ENCODE measurements at regions not wholly inside any gene's neighbourhood (a gene's known extent, or its start where the extent isn't known, plus 50 kb on each side); places are given as distances from the start of the nearest gene placed in this dataset.

DNA sequence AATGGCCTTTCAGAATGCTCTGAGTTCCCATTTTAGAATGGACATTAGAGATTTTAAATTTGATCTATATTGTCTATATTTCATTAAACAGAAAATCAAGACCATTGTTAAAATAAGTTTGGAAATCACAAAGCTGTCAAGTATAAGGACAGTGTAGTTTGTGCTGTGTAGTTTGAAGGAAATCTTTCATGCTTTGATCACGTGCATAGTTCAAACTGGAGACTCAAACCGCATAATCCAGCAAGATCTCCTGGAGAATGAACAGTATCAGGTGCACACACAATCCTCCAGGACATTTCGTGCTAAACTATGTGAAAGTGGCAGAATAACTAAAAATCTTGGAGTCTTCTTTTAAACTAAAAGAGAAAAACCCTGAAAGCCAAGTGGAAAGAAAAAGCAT lies 60.8 kb upstream of the TBXT start:
- POLR2A ChIA-PET: no interaction called here
- ATAC-seq (ENCODE audit: poor library complexity): no peak

DNA sequence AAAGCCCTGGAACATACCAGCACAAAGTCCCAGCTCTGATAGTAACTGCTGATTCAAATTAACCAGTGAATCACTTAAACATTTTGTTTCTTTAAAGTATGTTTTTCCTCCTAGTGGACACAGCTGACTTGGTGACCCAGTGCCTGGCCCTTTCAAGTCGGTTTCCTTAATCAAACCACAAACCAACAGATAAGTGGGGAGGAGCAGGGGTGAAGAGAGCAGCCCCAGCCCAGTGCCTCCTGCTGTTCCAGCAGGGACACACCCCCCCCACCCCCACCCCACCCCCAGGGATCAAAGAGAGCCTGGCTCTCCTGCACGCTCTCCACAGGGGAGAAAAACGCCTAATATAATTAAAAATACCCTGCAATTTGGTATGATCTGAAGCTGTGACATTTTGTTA lies 55.4 kb upstream of the TBXT start:
- H3K36me3 ChIP-seq (ENCODE audit: insufficient read depth, low read length): no peaks in the 10 kb centered on the region
- ChIA-PET CTCF (no interaction called here), POLR2A (no interaction called here)
- ATAC-seq (ENCODE audit: poor library complexity): no peak
- Mint-ChIP-seq H3K27me3 (peaks cover 53% of the 10 kb centered on the region), H3K27ac (no peak overlapping the region), H3K36me3 (ENCODE audit: low read depth) (no peaks in the 10 kb centered on the region), H3K4me3 (no peak overlapping the region), H3K9me3 (no peaks in the 10 kb centered on the region), H3K4me1 (ENCODE audit: low read depth) (no peaks in the 10 kb centered on the region)
- no peak overlapping the region for H3K27ac ChIP-seq (ENCODE audit: low read depth in 1 of 2, low read length in 2 of 2)
- peaks cover 0 to 5% of the 10 kb centered on the region in 2 experiments for H3K9me3 ChIP-seq (ENCODE audit: control insufficient read depth in 1 of 2, insufficient read depth in 1 of 2, low read length in 2 of 2)
- intact Hi-C loops (cut with DNase I, micrococcal nuclease): no loop called here
- H3K4me1 ChIP-seq (ENCODE audit: insufficient read depth, low read length): peaks cover 11% of the 10 kb centered on the region
- TF ChIP-seq, protein P1, sequence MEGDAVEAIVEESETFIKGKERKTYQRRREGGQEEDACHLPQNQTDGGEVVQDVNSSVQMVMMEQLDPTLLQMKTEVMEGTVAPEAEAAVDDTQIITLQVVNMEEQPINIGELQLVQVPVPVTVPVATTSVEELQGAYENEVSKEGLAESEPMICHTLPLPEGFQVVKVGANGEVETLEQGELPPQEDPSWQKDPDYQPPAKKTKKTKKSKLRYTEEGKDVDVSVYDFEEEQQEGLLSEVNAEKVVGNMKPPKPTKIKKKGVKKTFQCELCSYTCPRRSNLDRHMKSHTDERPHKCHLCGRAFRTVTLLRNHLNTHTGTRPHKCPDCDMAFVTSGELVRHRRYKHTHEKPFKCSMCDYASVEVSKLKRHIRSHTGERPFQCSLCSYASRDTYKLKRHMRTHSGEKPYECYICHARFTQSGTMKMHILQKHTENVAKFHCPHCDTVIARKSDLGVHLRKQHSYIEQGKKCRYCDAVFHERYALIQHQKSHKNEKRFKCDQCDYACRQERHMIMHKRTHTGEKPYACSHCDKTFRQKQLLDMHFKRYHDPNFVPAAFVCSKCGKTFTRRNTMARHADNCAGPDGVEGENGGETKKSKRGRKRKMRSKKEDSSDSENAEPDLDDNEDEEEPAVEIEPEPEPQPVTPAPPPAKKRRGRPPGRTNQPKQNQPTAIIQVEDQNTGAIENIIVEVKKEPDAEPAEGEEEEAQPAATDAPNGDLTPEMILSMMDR (IDR thresholded peaks at IDR 0.05): no peak
- H3K4me3 ChIP-seq (ENCODE audit: low read length): no peak overlapping the region
- H3K27me3 ChIP-seq (ENCODE audit: control insufficient read depth in 1 of 2, insufficient read depth in 2 of 2, low read length in 2 of 2): peaks cover 13 to 16% of the 10 kb centered on the region in 2 experiments
- DNase-seq: no peak

More for the DNA sequence above, 60.8 kb upstream of the TBXT start:
- DNase-seq: no peak
- Mint-ChIP-seq H3K27me3 (peaks cover 61% of the 10 kb centered on the region), H3K4me3 (no peak overlapping the region), H3K27ac (no peak overlapping the region), H3K36me3 (ENCODE audit: low read depth) (no peaks in the 10 kb centered on the region), H3K9me3 (no peaks in the 10 kb centered on the region), H3K4me1 (ENCODE audit: low read depth) (peaks cover 8% of the 10 kb centered on the region)
- no peak overlapping the region for H3K4me3 ChIP-seq (ENCODE audit: low read length)
- intact Hi-C loops (cut with DNase I, micrococcal nuclease): no loop called here
- no peak overlapping the region for H3K27ac ChIP-seq (ENCODE audit: low read depth in 1 of 2, low read length in 2 of 2)
- peaks cover 11% of the 10 kb centered on the region for H3K4me1 ChIP-seq (ENCODE audit: insufficient read depth, low read length)
- H3K27me3 ChIP-seq (ENCODE audit: control insufficient read depth in 1 of 2, insufficient read depth in 2 of 2, low read length in 2 of 2): peaks cover 16% of the 10 kb centered on the region in 2 experiments
- peaks cover 0 to 5% of the 10 kb centered on the region in 2 experiments for H3K9me3 ChIP-seq (ENCODE audit: control insufficient read depth in 1 of 2, insufficient read depth in 1 of 2, low read length in 2 of 2)
- CTCF ChIA-PET: no interaction called here
- H3K36me3 ChIP-seq (ENCODE audit: insufficient read depth, low read length): no peaks in the 10 kb centered on the region
- TF ChIP-seq, protein P1 (IDR thresholded peaks at IDR 0.05): no peak

DNA sequence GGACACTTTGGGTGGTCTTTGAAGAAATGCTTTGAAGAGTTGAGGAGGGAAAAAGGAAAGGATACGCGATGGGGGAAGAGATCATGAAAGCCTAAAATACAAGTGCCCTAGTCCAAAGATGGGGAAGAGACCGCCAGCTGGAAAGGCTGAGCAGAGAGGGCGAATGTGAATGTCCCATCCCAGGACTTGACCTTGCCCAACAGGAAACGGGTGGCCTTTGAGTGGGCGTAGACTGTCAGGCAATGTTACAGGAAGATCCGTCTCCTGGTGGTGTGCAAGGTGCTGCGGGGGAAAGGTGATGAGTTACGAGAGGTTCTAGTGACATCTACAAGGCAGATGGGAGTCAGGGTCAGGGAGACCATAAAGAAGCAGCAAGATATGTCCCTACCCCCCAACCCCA lies 55.0 kb upstream of the TBXT start:
- H3K27ac ChIP-seq (ENCODE audit: low read depth in 1 of 2, low read length in 2 of 2): no peak overlapping the region
- no peak overlapping the region for H3K4me3 Mint-ChIP-seq
- no peaks in the 10 kb centered on the region for H3K4me1 Mint-ChIP-seq (ENCODE audit: low read depth)
- CTCF ChIA-PET: no interaction called here
- intact Hi-C loops (cut with DNase I, micrococcal nuclease): no loop called here
- peaks cover 50% of the 10 kb centered on the region for H3K27me3 Mint-ChIP-seq
- no peak overlapping the region for H3K4me3 ChIP-seq (ENCODE audit: low read length)
- peaks cover 0 to 5% of the 10 kb centered on the region in 2 experiments for H3K9me3 ChIP-seq (ENCODE audit: control insufficient read depth in 1 of 2, insufficient read depth in 1 of 2, low read length in 2 of 2)
- POLR2A ChIA-PET: no interaction called here
- no peak overlapping the region for H3K27ac Mint-ChIP-seq
- no peaks in the 10 kb centered on the region for H3K36me3 ChIP-seq (ENCODE audit: insufficient read depth, low read length)
- TF ChIP-seq, protein P1 (IDR thresholded peaks at IDR 0.05): no peak
- no peak for ATAC-seq (ENCODE audit: poor library complexity)
- peaks cover 13% of the 10 kb centered on the region in 2 experiments for H3K27me3 ChIP-seq (ENCODE audit: control insufficient read depth in 1 of 2, insufficient read depth in 2 of 2, low read length in 2 of 2)
- DNase-seq: no peak
- peaks cover 11% of the 10 kb centered on the region for H3K4me1 ChIP-seq (ENCODE audit: insufficient read depth, low read length)
- no peaks in the 10 kb centered on the region for H3K9me3 Mint-ChIP-seq
- no peaks in the 10 kb centered on the region for H3K36me3 Mint-ChIP-seq (ENCODE audit: low read depth)
